ENCODE measurements at regions not wholly inside any gene's neighbourhood (a gene's known extent, or its start where the extent isn't known, plus 50 kb on each side); places are given as distances from the start of the nearest gene placed in this dataset.

DNA sequence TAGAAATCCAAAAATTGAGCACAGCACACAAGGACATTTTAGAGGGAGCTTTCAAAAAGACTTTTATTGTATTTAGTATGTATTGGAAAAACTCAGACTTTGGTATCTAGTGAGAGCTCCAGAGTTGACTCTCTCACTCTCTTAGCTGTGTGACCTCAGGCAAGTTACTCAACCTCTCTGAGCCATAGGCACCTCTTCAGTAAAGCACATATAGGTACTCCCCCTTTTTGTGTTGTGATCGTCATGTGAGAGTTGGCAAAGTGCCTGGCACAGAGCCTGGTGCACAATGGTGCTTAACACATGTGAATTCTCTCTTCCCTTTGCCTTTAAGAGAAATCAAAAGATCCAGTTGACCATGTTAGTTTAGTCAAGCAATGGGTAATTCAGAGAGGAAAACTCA lies 186.2 kb downstream of the TMEM38B start:
- no peak for TF ChIP-seq CTCF (IDR thresholded peaks at IDR 0.05)
- TF ChIP-seq POLR2A (IDR thresholded peaks at IDR 0.05): no peak

Data from uterus (tissue), 2 donors.